Tibial nerve (tissue), 4 donors: ENCODE measurements at regions not wholly inside any gene's neighbourhood (a gene's known extent, or its start where the extent isn't known, plus 50 kb on each side); places are given as distances from the start of the nearest gene placed in this dataset.

Experiments used
- EP300 ChIP-seq, 2 donors: sonication (generic); formaldehyde crosslinking; IDR thresholded peaks; one replicate each; pipeline ENCODE4 v1.6.1; 2017; ENCODE audit warnings: antibody characterized with exemption in 2 of 2, mild to moderate bottlenecking in 1 of 2
- POLR2A ChIP-seq, 2 donors: fragments of 450-650 bp; IDR thresholded peaks; one replicate each; pipeline ENCODE4 v1.6.1; 2017; ENCODE audit warnings: antibody characterized with exemption in 2 of 2, mild to moderate bottlenecking in 2 of 2, moderate library complexity in 2 of 2
- TF ChIP-seq, protein P1 (sequence below), 5 experiments: fragments of 200-600 bp in 3 of 5; fragments of 450-650 bp in 2 of 5; sonication (generic) in 3 of 5; IDR thresholded peaks; one replicate each; pipeline ENCODE4 v1.5.1; 2016 to 2019; ENCODE audit warnings: antibody characterized with exemption in 5 of 5, mild to moderate bottlenecking in 3 of 5, moderate library complexity in 2 of 5

DNA sequence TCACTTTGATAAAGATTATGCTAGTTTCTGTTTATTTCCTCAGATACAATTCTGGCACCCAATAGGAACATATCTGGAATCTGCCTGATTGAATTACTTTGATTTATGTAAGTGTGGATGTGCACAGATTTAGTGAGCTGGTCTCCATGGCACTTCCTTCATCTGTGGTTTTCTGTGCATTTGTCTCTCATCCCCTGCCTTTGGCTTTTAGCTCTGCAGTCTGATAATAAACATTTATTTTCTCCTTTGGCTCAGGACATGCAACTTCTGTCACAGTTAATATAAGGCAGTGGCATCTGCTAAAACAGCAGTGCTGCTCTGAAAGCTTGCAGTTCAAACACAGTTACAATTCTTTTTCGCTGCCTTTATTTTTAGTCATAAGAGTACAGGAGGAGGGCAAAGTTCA, 273.7 kb upstream of the CHRM2 start:
- TF ChIP-seq EP300 (IDR thresholded peaks at IDR 0.05) (no peak), POLR2A (IDR thresholded peaks at IDR 0.05) (no peak)
- TF ChIP-seq, protein P1, sequence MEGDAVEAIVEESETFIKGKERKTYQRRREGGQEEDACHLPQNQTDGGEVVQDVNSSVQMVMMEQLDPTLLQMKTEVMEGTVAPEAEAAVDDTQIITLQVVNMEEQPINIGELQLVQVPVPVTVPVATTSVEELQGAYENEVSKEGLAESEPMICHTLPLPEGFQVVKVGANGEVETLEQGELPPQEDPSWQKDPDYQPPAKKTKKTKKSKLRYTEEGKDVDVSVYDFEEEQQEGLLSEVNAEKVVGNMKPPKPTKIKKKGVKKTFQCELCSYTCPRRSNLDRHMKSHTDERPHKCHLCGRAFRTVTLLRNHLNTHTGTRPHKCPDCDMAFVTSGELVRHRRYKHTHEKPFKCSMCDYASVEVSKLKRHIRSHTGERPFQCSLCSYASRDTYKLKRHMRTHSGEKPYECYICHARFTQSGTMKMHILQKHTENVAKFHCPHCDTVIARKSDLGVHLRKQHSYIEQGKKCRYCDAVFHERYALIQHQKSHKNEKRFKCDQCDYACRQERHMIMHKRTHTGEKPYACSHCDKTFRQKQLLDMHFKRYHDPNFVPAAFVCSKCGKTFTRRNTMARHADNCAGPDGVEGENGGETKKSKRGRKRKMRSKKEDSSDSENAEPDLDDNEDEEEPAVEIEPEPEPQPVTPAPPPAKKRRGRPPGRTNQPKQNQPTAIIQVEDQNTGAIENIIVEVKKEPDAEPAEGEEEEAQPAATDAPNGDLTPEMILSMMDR (IDR thresholded peaks at IDR 0.05): no peak
